NCI-H82 treated with DMSO at 0.1 percent for 48 hours (cell line): ENCODE measurements at regions not wholly inside any gene's neighbourhood (a gene's known extent, or its start where the extent isn't known, plus 50 kb on each side); places are given as distances from the start of the nearest gene placed in this dataset.

Experiments
- DNase-seq: peaks from one replicate; lab custom pipeline; 2025; ENCODE audit not compliant: unreplicated experiment; lab: John Stamatoyannopoulos, UW

- DNase-seq: no peak
Observed at GRCh38 chr1:217004776-217005436, 281.7 kb upstream of the ESRRG start.

DNA sequence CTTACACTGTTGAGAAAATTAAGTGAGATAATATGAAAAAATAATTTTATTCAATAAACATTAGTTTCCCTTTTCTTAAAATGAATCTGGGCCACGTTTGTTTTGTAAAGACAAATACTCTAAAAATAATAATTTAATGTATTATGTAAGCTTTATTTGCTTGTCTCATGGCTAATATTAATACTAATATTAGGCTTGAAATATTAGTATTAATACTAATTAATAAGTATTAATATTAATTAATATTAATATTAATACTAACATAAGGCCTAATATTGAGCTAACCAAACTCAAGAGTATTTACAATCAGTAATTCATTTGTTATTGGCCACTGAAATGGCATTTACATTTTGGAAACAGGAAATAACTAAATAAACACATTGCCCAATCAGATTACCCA, 280.1 kb upstream of the ESRRG start:
- no peak for DNase-seq

- DNase-seq: no peak
Observed at GRCh38 chr1:216997831-216998230, 274.6 kb upstream of the ESRRG start.

GRCh38 chr1:216997069-216997468, 273.8 kb upstream of the ESRRG start:
- no peak for DNase-seq

DNA sequence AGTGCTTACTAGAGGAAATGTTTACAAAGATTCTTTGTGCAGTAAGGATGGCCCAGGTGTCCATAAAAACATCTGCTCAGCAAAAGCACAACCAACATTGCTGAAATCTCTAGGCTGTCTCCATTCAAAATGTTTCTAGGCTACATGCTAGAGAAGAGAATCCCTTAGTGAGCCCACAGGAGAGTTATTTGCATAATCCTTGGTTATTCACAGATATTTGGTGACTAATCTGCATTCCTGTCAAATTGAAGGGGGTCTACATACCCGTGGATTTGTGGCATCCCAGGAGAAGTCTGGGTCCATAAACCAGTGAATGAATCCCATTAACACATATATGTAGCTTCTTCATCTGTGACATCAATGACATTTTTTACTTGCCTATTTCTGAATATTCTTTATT, 261.3 kb upstream of the ESRRG start:
- no peak for DNase-seq

DNA sequence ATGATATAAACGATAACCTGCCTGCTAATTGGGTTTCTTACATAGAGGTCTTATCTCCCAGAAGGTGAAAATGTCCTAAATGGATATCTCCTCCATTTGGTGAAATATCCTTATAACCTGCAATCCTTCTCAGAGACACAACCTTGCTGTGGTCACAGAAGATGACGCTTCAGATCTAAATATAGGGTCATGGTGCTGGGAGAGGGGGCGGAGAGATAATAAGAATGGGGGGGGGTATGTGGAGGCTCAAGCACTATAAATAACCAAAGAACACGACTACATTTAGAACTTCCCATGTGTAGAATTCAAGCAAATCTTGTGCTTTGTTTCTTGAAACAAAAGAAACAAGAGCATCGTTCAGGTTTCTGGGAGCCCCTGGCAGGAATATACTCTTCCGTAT, 260.6 kb upstream of the ESRRG start:
- DNase-seq: no peak

GRCh38 chr1:216961516-216961915, 238.3 kb upstream of the ESRRG start:
- DNase-seq: no peak

DNA sequence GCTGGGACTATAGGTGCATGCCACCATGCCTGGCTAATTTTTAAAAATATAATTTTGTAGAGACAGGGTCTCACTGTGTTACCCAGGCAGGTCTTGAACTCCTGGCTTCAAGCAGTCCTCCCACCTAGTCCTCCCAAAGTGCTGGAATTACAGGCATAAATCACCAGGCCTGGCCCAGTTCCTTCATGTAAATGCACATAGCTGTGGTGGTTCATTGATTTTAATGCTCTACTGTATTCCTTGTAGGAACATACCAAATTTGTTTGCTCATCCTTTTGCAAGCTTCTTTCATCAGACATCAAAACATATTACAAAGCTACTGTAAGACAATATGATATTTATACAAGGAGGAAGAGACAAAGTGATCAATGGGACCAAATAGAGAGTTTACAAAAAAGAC, 237.5 kb upstream of the ESRRG start:
- no peak for DNase-seq

DNA sequence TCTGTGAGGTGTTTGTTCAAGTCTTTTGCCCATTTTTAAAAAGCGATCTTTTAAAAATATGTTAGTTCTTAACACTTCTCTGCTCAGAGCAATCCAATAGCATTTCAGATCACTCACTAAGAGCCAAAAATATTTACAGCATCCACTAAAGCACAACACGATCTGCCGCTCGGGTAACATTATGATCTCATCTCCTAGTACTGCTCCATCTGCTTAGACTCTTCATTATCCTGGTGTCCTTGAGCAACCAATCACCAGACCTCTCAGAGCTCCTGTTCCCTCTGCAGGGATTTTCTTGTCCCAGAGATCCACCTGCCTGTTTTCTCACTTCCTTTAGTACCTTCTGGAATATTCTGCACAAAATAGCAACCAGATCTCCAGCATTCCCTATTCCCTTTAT, 235.3 kb upstream of the ESRRG start:
- DNase-seq: no peak

- no peak for DNase-seq
Observed at GRCh38 chr1:216953495-216953894, 230.3 kb upstream of the ESRRG start.

DNA sequence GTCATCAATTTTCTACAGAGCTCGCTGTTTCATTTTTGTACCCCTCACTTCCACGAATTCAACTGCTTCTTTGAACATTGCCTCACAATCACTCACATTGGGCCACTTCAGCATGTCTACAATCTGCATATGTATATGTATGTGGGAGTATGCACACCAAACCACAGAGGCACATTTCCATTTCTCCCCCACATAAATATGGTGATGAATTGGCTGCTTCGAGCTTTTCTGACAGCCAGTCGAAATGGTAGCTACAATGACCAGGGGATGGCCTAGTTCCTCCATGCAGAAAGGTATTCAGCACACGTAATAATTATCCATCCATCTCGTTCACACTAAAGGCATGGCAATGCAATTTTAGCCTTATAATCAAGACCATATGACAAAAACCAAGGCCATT, 229.6 kb upstream of the ESRRG start:
- no peak for DNase-seq

DNA sequence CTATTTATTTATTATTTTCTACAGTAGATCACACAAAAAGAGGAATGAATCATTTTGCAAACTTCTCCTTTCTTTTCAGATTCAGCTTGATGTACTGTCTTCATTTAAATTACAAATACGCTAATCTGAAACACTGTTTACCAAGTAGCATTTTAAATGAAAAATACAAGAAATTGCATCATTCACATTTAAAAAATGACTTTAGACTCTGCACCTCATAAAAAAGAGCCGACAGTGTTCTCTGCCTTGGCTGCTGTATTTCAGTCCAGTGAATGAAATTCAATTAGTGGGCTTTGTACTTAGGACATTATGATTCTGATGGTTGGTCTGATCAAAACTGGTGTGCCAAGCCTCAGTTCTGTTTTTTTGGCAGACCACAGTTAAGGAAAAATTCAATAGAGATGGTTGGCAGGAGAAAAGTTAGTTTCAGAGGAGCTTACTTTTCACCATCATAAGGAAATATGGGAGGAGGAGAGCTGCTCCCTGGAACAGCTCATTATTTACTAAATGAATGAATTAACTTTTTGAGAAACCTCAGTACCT, 222.4 kb upstream of the ESRRG start:
- DNase-seq: no peak

GRCh38 chr1:216944864-216945510, 221.8 kb upstream of the ESRRG start:
- no peak for DNase-seq

DNA sequence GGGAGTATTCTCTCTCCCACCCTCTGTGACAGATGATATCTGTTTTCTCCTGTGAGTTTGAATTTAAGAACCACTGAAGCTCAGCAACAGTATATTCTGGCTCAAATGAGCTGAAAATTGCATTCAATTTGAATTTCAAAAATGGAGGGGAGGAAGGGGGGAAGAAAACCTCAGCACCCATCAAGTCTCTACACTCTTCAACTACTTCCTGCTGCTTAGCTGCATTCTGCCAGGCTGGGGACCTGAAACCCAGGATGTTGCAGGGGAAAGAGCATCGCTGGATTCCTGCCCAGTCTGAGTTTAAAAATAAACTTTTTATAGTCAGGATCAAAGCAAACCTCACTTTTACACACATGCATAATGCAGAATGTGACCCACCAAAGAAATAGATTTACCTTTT, 214.3 kb upstream of the ESRRG start:
- no peak for DNase-seq

- DNase-seq: no peak
Observed at GRCh38 chr1:216936779-216937178, 213.6 kb upstream of the ESRRG start.

DNA sequence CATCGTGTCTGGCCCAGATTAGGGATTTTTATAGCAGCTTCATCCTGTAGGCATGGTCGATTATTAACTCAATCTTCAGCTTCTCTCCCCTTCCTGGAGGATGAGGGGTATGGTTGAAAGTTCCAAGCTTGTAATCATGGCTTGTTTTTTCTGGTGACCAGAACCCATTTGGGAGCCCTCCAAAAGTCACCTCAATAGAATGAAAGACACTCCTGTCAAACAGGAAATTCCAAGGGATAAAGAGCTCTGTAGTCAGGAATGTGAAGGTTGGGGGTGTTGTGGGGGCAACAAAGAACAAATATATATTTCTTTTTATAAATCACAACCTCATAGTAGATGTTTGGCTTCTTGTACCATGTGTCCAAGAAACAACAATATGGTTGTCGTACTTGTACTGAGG, 212.7 kb upstream of the ESRRG start:
- no peak for DNase-seq

GRCh38 chr1:216932424-216932823, 209.2 kb upstream of the ESRRG start:
- no peak for DNase-seq

- no peak for DNase-seq
Observed at GRCh38 chr1:216929870-216930582, 206.8 kb upstream of the ESRRG start.

DNA sequence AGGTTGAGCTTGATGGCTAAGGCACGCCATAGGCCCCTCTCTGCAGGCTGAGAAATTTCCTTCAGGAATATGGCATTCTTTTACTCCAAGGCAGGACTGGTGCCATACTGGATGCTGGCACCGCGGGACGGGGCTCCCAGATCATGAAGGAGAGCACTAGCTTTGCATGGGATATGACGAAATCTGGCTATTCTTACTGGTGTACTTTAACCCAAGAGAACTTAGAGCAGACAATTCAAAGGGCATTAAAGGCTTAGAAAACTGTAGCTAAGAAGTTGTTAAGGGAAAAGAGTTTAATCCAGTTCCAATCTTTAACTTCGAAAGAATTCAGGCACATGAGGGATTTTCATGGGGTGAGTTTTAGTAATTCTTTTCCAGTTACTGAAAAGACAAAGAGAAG, 204.4 kb upstream of the ESRRG start:
- no peak for DNase-seq

- DNase-seq: no peak
Observed at GRCh38 chr1:216926720-216927510, 203.7 kb upstream of the ESRRG start.

DNA sequence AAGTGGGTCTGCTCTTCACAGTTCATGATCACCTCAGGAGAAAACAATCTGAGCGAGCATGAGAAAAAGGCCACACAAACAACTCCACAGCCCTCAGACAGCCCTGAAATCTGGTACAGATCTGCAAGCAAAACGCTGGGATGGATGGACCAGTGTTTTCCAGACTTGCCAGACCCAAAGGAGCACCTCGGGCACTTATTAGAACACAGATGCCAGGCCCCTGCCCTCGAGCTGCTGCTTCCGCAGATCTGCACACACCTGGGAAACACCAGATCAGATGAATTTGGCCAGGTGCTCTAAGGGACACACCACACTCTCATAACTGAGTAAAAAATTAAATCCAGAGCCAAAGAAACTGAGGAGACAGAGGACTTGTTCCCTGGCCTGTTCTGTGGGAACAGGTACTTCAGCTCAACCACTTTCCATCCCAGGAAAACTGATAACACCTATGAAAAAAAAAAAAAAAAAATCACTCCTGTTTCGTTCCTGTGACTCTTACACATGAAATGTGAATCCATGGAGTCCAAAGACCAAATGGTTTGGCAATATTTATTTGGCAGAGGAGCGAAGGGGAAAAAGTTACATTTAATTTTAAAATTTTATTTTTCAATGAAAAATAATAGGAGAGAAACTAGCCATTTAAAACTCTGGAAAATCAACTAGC, 202.9 kb upstream of the ESRRG start:
- no peak for DNase-seq
